GM21360 (cell line): ENCODE measurements at regions not wholly inside any gene's neighbourhood (a gene's known extent, or its start where the extent isn't known, plus 50 kb on each side); places are given as distances from the start of the nearest gene placed in this dataset.

ENCODE experiments used
- ATAC-seq: cut with Tn5 transposase; IDR thresholded peaks from one replicate; pipeline ENCODE4 v1.9.1; 2021; ENCODE audit warnings: mild to moderate bottlenecking, moderate library complexity; ENCODE audit not compliant: unreplicated experiment

DNA sequence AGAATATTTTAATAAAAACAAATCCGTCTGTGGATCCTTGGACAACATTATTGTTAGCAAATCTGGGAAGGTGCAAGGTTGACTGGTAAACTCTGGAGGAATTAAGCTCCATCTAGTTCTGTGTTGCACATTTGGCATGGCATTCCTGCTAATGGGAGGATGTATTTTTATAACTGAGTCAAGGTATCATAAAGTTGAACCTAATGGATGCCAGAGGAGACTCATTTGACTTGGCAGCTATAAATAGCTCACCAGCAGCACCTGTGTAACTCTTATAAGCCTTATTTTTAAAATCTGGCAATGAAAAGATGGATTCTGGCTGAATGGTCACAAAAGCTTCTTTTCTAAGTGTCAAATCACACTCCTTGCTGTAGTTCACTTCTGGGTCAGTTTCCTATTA is 118.5 kb upstream of the ADAMTS5 start:
- no peak for ATAC-seq

DNA sequence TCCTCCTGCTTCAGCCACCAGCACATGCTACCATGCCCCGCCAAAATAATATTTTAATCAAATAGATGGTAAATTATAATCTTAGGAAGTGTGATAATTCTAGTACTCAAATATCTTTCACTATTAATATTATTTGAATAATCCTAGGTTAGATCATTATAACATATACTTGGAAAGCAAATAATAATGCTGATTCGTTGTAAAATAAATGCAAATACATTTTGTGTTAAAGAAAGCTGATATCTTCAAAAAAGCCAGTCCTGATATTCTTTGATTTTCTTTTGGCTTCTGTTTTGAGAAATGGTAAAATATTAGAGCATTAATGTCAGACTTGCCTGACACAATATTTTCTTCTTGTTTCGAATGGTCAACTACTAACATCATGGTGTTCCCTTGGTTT is 116.3 kb upstream of the ADAMTS5 start:
- ATAC-seq, result no peak

DNA sequence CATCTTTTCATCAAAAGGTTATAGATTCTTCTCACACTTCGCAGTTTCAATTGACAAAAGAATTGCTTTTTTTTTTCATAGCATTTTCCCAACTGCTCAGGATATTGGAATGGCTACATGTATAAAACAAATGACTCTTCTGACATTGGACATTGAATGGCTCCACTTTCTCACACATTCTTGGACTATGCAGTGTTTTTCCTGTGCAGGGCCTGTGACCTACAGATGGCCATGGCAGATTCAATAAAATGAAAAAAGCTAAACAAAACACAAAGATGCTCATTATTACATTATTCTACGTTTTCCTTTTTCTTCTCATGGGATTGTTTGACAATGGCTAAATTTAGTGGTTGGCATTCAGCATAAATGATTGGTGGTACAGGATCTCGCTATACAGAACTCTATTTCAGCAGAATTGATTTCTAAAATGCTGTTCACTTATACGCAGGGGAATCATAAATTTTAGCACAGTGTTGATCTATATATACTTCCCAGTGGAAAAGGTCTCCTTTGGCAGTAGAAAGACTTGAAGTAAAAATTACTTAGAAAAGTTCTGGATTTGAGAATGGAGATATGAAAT is 115.6 kb upstream of the ADAMTS5 start:
- ATAC-seq, result no peak

DNA sequence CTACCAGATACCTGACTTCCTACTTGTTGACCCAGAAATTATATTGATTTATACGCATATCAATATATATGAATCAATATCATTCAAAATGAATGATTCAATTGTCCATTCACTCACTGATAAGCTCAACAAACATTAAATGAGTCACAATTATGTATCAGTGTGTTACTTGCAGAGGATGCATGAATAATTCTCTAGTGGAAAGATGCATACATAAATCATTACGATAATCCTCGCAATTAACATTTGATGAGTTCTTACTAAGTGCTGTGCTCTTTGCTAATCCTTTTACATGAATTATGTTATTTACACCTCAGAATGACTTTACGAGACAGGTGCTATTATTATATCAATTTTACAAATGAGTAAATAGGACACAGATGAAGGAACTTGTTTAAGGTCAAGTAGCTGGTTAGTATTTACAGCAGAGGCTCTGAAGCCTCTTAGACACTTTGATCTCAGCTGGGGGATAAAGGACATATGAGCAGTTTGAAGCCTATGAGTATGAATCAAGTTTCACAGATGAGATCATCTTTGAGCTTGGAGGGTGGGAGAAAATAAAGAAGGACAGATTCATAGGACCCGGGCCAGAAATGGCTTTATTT is 112.8 kb upstream of the ADAMTS5 start:
- ATAC-seq, result no peak

DNA sequence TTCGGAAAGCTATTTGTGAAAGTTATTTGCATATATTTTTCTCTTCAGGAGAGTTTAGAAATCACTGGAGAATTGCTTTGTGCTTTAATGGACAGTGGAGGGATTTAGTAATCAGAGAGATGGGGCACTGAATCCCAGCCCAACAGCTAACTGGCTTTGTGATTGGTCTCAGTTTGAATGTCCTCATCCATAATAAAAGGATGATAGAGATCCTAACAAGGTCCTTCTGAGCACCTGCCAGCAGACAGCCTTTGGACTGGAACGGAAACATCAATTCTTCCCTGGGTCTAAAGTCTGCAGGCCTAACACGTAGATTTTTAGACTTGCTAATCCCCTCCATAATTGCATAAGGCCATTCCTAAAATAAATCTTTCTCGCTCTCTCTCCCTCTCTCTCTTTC is 112.0 kb upstream of the ADAMTS5 start:
- no peak for ATAC-seq

DNA sequence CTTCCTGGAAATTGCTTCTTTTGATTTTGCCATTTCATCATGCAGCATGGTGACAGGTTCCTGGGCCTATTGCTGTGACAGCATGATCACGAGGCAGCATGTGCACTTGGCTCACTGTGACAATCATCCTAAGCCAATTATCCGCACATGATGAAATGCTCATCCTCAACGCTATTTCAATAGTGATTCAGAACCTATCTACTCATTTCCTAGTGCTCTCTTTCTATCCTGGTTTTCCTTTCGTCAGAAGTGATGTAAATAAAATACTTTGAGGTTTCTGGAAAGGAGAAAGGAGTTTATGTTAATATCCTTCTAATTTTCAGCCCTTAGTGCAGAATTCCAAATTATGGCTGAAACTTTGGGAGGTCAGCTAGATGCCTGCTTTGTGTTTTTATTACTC is 110.6 kb upstream of the ADAMTS5 start:
- ATAC-seq, result no peak

DNA sequence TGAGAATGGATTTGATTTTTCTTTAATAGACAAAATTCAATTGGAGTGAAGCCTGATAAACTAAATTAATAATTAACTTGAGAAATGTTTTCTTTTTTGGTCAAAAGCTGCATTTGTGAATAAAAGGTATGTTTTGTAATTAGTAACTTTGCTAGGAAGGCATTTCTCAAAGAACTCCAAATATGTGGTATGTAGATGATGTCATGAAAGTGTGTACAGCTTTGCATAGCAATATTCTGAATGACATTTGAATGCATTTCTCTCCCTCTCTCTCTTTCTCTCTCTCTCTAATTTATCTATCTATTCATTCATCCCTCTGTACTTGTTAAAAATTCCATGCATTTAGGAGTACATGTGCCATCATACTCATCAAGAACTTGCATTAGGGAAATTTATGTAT is 109.1 kb upstream of the ADAMTS5 start:
- no peak for ATAC-seq

DNA sequence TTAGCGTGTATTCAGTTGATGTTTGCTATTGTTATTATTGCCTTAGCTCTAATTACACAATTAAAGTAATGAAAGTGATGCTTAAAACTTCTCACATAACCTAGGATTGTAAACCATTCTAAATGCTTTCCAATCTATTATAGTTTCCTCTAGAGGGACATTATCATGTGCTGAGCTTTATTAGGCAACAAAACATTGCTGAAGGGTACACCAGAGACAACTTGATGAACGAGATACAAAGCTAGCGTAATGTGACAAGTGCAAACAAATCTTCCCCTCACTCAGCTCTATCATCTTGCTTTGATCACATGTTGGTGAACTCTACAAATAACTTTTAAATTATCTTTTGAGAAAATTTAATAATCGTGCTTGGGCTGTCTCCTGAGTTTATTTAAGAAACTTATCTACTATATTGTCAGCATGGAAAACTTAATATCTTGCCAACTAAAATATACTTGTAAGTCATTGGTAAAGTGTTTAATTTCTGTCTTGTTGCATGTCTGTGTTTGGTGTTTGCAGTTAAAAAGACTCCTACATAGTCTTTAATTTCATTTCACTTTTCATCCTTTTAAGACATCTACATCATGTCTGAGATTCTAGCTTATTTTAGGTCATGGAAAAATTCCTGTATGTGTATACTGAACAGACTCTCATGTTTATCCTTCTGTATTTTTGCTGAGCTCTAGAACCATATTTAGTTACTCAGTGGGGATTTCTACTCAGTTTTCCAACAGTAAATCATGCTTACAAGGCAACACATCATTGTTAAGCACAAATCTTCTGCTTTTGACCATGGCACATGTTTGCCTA is 104.2 kb upstream of the ADAMTS5 start:
- no peak for ATAC-seq

DNA sequence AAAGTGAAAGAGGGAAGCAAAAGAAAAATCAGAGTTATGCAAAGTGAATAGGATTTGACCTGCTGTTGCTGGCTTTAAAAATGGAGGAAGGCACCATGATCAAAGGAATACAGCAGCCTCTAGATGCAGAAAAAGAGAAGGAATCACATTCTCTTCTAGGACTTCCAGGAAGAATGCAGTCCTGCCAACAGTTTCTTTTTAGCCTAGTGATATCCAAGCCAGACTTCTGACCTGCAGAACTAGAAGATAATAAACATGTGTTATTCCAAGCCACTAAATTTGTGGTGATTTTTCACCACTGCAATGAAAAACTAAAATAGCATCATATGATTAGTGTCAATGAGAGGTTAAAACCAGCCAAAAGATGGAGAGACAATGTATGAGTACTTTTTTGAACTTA is 101.9 kb upstream of the ADAMTS5 start:
- no peak for ATAC-seq

DNA sequence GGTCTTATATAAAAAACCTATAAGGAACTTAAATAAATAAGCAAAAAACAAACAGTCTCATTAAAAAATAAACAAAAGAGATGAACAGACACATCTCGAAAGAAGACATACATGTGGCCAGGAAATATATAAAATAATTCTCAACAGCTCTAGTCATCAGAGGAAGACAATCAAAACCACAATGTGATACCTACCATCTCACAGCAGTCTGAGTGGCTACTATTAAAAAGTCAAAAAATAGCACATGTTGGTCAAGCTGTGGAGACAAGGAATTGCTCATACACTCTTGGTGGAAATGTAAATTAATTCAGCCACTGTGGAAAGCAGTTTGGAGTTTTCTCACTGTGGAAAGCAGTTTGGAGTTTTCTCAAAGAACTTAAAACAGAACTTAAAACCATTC is 100.3 kb upstream of the ADAMTS5 start:
- ATAC-seq, result no peak

DNA sequence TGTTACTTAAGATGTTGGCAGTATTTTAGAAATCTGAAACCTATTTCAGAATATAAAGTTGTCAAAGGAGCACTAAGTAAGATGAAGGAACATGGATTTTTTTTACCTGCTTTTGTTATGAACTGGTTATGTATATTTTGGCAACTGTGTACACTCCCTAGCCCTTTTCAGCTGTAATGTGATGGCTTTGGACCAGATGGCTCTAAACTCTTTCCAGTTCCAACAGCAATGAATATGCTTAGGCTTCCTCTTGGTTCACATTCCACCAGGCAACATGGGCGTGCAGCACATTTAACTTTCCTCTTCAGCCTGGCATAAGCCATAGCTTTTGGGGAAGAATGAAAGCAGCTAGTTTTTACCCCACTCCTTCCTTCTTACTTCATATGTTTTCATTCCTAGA is 95.6 kb upstream of the ADAMTS5 start:
- no peak for ATAC-seq

DNA sequence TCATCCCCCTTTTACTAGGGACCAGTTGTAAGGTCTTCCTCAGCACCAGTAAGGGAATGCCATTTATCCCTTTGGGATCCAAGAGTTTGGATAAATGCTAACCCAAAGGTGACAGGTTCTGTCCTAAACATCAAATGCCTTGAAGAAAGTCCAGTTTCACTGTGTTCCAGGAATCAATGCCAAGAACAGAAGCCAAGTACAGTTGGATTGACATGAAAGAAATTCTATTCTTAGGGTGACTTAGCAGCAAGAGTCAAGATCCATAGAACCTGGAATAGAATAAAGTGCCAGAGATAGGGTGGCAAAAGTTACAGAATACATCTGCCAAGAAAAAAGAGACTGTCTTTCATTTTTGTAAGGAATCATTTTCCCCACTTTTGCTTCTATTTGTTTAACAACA is 94.9 kb upstream of the ADAMTS5 start:
- no peak for ATAC-seq

DNA sequence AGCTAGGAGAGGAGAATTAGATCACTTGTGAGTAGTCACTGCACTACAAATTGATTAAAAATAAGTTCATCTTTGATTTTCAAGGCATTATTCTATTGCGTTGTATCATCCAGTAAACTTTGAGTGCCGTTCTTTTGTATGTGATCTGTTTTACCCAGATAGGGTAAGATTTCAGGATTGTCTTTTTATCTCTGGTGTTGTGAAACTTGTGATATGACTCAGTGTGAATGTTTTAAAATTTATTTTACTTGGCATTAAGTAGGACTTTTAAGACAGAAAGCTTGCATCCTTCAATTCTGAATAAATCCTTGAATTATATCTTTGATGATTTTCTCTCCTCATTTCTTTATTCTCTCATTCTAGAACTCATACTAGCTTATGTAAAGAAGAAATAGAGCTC is 93.3 kb upstream of the ADAMTS5 start:
- ATAC-seq, result no peak

DNA sequence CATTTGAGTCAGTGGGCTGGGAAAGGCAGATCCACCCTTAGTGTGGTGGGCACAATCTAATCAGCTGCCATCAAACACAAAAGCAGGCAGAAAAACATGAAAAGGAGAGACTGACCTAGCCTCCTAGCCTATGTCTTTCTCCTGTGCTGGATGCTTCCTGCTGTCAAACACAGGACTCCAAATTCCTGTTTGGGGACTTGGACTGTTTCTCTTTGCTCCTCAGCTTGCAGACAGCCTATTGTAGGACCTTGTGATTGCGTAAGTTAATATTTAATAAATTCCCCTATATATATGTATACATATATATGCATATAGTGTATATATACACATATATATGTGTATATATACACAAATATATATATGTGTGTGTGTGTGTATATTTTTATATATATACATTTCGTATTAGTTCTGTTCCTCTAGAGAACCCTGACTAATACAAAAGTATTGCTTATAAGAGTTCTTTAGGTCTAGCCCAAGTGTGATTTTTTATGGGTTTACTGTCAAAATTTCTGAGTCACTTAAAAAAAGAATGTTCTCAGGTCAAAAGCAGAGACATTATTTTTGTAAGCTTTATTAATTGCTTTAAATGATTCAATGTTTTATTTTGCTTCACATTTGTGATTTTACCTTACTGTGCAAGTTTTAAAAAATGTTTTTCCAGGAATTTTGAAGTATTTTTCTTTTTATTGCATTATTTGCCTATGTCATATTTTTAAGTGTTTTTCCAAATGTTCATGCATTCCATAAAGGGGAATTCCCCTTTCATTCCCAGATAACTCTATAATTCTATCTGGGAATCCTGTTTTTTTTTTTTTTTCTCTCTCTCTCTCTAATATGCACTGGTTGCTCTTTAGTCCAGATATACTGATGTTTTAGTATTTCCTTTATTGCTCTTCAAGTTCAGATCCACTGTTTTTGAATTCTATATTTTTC is 92.1 kb upstream of the ADAMTS5 start:
- ATAC-seq, result no peak

DNA sequence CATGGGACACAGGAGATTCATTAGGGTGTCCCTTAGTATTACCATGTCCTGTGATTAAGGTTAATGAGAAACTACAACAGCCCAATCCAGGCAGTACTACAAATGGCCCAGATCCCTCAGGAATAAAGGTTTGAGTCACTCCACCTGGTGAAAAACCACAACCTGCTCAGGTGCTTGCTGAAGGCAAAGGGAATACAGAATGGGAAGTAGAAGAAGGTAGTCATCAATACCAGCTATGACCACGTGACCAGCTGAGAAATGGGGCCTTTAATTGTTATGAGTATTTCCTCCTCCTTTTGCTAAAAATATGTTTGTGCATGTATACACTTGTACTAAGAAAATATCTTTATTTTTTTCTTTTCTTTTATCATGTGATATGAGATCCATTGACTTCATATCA is 91.1 kb upstream of the ADAMTS5 start:
- no peak for ATAC-seq

DNA sequence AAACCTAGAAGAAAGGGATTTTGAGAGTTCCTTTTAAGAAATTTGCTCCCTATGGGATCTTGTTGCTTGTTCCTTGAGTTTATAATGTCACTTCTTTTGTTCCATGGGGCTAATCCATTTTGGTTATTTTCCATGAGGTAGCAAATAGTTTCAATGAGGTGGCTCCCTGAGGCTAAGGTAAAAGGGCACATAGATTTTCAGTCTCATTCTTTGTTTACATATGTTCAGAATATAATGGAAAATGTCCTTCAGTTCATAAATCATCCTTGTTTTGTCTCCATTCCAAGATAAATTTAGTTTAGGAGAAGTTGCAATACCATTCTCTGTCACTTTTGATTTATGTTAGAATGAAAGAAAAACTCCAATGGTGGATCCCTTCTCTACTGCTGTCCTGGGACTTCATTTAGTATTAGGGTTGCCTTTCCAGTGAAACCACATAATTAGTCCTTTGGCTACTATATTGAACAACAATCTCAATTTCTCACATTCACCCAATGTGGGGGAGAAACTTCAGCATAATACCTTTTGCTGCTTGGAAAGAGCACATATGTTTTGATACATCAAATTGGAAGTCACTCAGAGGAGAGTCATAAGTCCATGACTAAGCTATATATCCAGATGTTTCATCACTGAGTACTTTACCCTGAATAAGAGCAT is 80.9 kb upstream of the ADAMTS5 start:
- no peak for ATAC-seq

DNA sequence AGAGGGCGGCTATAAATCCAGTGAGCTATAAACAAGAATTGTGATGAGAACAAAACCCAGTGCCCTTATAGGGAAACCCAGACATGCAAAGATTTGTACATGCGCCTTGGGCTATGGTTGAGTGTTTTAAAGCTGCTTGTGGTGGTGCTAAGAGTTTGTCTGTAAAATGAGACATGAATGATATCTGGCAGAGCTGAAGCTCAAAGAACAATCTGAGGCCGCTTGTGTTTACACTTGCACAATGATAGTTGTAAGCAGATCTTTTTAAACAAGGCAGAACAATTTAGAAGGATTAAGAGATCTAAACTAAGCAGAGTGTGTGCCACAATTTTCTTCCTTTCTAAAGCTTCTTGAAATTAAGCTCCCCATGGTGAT is 80.4 kb upstream of the ADAMTS5 start:
- no peak for ATAC-seq

DNA sequence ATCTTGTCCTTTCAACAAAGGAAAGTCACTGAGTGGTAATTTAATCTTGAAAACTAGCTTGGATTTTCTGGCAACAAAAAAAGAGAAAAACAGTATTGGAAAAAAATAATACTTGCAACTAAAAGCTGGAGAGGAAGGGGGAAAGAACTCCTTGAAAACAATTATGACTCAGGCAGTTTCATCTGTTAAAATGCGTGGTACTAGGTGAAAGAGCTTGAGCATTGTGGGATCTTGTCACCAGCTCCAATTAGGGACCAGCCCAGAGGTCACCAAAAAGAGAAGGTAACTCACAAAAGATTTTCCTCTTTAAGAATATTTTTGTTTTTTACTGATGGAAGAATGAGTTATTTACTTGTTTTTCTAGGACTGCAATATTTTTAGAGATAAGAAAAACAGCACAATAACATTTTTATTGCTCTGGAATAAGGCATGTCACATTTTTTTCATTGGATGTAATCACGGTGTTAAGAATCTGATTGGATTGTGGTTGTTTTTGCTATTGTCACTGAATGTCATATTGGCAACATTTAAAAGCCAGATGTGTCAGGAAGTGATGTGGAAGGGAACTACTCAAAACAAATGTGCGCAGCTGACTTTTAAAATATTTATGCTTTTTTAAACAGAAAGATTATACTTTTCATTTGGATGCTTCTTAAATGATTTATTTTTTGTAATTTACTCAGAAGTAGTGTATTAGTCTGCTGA is 78.5 kb upstream of the ADAMTS5 start:
- no peak for ATAC-seq

DNA sequence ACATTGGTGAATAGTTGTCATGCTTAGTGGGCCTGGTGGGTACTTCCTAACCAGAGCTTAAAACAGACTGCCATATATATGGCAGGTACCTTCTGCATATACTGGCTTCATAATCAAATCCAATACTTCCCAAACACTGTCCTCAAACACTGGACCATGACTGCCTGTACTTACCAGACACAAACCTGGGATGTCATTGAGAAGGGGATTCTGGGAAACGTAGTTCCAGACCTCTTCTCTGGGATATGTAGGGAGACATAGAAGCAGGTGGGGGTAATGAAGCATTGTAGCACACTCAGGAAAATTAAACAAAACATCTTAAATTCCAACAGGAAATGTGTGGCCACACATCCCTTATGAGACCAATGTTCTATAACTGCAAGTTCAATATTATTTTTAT is 76.5 kb upstream of the ADAMTS5 start:
- no peak for ATAC-seq

DNA sequence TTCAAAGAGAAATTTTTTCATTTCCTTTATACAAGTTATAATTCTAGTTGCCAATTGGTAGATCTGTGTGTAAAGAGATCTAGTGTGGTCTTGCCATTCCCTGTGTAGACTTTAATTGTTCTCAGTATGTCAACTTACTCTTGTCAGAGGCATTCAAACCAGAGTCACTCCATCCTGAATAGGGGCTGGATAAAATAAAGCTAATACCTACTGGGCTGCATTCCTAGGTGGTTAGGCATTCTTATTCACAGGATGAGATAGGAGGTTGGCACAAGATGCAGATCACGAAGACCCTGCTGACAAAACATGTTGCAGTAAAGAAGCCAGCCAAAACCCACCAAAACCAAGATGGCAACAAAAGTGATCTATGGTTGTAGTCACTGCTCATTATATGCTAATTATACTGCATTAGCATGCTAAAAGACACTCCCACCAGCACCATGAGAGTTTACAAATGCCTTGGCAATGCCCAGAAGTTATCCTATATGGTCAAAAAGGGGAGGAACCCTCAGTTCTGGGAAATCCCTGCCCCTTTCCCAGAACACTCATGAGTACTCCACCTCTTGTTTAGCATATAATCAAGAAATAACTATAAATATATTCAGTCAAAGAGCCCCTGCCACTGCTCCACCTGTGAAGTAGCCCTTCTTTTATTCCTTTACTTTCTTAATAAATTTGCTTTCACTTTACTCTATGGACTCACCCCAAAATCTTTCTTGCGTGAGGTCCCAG is 74.0 kb upstream of the ADAMTS5 start:
- no peak for ATAC-seq
